ENCODE measurements at regions not wholly inside any gene's neighbourhood (a gene's known extent, or its start where the extent isn't known, plus 50 kb on each side); places are given as distances from the start of the nearest gene placed in this dataset.
"Not testable (repeated sequence)": the region's sequence is repeated elsewhere in the genome, so short reads cannot be mapped to it uniquely, and the experiment has no call there.

DNA sequence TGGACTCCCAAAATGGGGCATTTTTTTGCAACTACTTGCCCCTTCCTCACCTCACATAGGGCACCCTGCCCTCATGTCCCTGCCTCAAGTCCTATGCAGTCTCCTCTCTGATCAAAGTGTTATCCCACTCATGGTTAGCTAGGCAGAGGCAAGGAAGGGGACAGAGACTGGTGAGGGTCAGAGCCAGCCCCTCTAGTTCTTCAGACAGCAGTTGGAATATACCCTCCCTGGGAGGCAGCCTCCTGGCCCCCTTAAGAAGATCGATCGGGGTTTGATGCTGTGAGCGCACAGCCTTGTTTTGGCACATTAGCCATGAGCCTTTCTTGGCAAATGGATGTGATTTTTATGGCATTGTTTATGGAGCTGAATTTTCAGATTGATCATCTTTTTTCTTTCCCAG lies 436.9 kb downstream of the BUD13 start:
- DNase-seq, result no peak

DNA sequence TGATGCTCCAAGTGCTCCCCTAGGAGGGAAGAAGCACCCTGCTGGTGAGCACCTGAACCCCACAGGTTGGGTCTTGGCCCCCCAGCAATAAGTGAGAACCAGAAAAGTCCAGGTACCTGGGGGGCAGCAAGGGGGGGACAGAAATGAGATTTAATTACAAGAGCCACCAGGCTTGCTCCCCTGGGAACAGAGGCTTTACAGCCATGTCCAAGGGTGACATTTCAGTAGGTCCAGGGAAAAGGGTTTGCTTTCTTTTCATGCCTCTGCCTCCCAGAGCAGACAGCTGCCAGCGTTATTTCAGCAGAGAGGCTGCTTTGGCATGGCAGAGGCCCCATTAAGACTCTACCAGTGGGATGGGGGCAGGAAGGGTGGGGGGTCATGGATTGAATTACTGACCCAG lies 437.7 kb downstream of the BUD13 start:
- DNase-seq, result no peak

DNA sequence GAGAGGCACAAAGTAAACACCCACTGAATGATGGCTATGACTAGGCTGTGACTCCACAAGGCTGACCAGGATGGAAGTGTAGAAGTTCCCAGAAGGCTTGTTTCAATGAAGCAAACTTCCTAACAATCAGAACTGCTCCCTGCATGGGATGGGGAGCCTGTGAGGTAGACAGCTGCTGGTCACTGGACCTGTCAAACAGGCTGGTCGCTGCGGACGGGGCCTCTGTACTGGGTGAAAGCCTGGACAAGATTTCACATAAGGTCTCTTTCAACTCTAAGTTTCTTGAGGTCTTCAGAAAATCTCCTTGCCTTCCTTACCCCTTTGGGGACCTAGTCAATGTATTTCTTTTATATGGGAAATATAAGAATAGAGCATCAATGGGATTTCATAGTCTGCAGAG lies 438.2 kb downstream of the BUD13 start:
- no peak for DNase-seq

DNA sequence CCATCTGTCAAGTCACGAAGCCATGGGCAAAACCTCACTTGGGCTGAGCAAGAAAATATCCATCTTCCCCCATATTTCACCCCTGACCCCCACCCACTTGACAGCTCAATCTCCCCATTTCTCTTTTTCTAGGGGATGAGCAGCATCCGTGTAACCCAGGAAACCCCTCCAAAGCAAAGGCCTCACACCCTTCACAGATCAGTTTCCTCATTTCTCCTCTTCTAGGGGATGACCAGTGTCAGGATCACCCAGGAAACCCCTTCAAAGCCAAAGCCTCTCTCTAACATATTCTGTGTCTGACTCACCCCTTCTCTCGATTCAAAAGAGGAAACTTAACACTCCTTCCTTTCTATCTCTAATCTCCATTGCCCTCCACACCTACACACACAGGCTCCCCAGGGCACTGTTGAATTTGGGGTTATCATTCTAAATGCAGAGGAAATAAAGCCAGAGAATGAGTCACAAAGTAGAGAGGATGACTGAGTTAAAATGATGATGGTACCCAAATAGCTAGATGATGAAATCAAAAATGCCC lies 439.7 kb downstream of the BUD13 start:
- DNase-seq, result no peak

DNA sequence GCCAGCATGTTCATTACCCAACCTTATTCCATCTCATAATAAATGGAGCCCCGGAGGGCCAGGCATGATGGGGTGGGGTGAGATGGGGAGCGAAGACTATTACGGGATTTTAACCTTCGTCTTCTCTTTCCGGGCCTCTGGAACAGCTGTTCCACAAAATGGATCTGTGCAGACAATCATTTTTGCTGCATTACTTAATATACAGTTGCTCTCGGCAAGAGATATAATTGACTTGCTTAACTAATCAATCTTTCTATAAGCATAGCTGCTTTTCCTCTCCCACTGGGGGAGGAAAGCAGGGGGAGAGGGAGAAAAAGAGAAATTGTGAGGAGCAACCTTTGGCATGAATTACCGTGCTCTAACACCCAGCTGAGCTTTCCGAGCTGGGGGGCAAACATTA lies 440.4 kb downstream of the BUD13 start:
- DNase-seq, result no peak

DNA sequence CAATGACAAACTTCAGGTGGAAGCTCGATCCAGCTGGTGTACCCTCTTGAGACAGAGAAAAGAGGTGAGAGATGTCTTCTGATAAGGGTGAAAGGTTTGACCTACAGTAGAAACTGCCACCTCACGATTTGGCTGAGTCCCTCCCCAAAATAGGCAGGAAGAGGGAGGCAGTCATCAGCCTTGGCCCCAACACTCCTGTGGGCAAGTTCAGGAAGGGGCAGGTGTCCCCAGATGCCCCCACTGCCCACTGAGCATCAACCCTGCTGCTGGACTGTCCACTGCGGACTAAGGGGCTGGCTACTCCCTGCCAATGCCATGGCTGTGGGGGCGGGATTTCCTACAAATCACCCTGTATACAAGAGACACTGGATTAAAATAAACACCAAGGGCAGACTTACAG lies 441.4 kb downstream of the BUD13 start:
- DNase-seq, result no peak

DNA sequence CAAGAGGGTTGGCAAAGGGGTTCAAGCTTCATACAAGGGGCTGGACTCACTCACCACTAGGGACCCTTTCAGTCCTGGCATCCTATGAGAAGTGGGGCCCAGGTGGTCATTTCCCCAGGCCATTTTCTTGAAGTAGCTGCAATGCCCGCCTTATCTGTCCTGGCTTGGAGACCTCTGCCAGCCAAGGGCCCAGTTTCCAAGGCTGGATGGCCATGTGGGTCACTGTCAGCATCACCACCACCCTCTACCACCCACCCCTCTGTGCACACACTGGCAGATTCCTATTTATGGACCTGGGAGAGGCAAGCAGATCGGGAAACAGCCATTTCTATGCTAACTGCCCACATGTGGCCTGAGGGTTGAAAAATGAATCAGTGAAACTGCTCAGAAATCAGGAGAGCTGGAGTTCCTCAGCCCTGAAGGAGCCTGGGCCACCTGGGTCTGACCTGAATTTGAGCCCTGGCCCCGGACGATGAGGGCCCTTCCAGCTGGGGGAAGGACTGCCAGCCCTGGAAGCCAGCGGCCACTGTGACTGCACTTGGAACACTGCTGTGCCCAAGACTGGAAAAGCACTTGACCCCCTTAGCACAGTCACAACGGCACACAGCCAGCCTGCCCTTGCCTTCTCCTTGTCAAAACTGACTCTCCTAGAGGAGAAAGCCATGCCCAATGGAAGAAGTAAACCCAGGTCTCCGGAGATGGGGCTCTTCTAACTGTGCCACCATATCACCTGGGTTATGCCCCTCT lies 442.2 kb downstream of the BUD13 start:
- DNase-seq, result no peak

DNA sequence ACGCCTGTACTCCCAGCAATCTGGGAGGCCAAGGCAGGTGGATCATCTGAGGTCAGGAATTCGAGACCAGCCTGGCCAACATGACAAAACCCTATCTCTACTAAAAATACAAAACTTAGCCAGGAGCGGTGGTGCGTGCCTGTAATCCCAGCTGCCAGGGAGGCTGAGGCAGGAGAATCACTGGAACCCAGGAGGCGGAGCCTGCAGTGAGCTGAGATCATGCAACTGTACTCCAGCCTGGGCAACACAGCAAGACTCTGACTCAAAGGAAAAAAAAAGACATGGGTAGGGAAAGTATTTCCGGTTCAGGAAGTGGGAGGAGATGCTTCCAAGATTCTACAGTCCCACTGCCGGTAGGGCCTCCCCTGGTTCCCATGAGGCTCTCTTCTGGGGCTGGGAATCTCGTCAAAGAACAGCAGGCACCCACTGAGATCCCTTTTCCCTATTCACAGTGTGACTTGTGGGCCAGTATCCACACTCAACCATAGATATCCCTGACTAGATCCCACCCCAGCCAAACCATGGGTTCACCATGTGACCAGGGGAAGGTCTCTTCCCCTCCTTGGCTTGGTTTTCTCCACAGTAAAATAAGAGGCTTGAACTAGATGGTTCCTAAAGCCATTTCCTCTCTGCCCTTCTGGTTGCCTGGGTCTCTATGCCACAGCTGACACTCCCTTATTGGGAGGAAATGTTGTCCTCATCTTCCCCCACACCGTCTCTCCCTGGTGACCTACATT lies 443.3 kb downstream of the BUD13 start:
- DNase-seq, result no peak

DNA sequence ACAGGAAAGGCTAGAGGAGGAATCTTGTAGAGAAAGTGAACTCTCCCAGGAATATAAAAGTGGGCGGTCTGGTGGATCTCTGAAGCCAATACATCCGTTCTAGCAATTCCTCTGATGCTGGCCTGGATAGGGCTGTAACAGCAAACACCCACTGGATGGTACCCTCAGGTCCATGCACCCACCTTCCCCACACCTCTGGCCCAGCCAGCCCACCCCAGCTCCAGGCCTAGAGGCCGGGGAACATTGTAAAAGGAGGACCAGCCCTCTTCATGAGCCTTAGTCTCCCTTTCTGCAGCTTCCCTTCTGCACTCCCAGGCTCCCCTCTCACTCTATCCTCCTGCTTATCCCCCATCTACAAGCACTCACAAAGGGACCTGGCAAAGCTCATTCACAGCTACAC lies 443.9 kb downstream of the BUD13 start:
- no peak for DNase-seq

DNA sequence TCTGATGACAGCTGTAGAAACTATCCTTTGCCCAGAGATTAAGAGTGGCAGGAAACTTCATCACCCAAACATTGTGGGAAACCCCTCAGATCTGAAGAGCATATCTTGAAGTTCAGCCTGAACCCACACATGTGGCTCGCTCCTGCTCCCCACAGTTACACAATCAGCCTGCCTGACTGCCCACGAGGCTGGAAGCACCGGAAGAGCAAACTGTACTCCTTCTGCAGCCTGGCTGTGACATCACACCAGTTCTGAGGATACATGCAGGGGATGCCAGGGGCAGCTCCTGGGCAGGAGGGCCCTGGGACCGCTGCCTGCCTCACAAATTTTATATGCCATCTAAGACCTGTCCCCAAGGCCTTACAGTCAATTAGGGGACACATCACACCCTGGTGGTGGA lies 444.4 kb downstream of the BUD13 start:
- DNase-seq, result no peak

DNA sequence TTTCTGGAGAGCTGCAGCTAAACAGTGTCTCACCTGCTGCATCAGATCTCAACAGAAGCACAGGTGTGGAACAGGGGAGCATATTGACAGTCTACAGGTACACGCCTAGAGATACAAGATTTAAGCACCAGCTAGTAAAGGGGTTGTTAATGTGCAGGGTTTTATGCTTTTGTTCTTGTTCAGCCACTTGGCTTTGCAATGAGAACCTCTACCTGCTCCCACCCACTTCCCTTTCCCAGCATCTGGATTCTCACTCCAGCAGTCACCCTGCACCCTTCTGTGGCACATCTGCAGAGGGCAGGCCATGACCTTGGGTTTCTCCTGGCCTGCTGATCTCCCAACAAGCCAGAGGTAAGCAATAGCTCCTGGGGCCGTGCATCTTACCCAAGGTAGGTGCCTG lies 446.6 kb downstream of the BUD13 start:
- no peak for DNase-seq

DNA sequence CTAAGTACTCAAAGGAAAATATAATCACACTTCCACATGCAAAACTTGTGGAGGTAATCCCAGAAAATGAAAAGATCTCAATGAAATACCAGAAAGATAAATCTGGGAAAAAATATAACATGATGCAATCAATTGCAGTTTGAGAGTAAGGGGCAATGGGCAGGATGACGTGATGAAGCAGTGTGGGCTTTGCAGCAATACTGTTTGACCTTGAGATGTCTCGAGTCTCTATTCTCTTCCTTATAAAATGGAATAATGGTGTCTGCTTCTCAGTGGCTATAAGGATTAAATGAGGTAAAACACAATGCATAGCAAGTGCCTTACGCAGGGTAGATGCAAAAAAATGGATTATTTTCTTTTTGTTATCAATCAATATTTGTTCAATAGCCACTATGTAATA lies 447.5 kb downstream of the BUD13 start:
- DNase-seq, result no peak

DNA sequence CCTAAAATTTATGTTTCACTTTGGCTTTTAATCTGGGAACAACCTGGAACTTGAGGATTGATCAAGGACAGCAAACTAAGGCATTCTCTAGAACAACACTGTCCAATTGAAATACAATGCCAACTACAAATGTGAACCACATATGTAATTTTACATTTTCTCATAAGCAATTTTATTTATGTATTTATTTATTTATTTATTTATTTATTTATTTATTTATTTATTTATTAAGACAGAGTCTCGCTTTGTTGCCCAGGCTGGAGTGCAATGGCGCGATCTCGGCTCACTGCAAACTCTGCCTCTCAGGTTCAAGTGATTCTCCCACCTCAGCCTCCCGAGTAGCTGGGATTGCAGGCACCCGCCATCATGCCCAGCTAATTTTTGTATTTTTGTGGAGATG lies 448.7 kb downstream of the BUD13 start:
- not testable (repeated sequence) for DNase-seq

DNA sequence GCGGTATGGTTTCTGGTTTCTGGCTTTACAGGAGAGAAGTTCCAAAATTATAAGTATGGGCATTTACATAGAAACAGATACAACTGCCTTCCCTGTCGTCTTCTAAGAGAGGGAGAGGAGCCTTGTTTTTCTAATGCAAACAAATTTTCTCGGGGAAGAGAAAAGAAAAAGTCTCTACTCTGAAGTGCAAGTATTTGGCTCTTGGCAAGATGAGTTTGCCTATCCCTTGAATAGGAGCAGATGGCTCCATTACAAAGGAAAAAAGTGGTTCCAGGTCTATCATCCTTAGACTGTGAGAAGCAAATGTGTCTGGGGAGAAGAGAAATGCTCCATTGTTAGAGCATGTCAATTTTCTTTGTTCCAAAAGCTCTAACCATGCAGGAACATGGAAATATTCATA lies 455.6 kb downstream of the BUD13 start:
- no peak for DNase-seq

DNA sequence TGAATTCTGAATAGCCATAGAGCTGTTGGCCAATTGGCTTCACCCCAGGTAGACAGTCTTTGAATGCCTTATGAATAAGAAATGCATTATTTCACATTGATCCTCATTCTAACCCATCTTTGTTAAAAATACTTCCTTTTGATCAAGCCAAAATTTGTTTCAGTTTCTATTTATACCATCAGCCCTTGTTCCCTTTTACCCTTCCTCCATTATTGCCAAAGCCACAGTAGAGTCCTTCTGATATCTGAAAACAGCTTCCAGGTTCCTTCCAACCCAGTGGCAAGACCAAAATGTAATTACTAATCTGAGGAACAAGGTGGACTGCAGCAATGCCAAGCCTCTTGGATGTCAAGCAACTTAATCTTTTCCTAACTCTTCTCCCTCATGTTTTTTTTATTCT lies 458.8 kb downstream of the BUD13 start:
- DNase-seq, result no peak

DNA sequence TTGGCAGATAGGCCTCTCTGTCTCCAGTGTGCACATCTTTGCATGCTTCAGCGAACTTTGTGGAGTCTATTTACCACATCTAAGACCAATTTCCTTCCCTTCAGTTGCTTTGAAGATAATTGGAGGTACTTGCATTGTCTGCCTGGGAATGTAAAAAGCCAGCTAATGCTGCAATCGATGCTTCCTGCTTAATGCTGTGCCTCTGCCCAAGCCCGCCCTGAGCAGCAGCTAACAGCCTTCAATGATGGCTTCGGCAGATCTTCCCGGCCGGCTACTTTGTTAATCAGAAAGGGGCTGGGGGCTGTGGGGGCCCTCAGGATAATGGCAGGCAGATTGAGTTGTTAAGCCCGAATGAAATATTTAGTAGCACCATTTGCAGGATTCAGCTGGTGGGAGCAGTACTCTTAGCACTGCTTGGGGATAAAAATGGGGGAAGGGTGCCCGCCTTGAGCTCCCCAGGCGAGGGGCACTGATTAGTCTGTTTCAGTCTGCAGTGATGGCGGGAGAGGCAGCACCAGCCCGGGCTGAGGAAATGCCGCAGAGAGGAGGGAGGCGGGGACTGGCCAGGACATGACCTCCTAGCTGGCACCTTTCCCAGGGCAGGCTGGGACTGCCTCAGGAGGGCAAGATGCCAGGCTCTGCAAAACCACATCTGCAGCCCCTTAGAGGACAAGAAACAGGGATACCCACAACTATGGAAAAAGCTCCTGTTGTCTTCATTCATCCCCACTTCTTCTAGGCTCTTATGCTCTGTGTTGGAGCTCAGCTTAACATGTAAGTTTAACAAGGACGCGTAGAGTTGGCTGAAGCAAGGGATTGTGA lies 460.0 kb downstream of the BUD13 start:
- peak; percentile 21 for DNase-seq

DNA sequence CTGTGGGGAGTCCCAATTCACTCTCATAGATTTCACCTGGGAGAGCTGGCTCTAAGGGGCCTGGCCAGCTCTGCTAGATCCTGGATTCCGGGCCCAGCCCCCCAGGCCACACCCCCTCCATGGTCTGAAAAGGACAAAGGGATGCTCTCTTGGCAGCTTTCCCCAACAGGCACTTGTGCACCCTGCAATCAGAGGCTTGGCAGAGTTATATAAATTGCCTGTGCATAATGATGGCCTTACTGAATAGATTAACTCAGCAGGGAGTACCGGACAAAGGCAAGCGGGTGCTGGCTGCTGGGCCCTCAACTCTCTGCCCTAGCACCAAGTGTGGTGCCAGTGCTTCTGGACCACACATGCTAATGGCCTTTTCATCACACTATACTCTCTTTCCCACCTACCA lies 461.6 kb downstream of the BUD13 start:
- DNase-seq, result no peak

DNA sequence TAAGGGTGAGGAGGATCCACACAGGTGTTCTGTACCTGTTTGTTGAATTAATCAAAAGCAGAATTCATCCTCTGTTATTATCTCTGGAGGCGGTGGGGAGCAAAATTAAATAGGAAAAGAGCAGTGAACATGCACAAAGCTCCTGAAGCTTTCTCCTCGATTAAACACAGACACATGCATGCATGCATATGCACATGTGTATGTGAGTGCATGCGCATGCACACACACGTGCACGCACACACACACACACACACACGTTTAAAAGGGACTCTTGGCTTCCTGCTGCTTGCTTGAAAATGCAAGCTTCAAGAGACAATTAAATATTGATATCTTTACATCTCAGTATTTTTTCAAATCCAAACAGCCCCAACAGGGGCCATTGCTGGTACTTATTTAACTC lies 462.1 kb downstream of the BUD13 start:
- DNase-seq, result no peak

DNA sequence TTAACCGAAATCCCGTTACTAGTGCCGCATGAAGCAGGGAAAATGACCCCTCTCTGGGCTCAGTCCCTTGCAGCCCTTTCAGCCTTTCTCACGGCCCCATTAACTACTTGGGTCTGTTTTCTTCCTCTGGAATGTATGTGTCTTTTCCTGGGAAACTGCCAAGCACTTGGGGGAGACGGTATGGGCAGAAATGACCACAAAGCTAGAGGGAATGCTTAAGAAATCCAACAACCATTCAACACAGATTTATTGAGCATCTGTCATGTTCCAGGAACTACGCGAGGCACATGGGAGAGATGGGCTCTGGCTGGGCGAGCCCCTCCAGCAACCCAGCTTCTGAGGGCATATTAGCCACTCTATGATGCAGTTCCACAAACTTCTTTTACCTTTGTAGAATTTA lies 462.6 kb downstream of the BUD13 start:
- peak; percentile 42 for DNase-seq

DNA sequence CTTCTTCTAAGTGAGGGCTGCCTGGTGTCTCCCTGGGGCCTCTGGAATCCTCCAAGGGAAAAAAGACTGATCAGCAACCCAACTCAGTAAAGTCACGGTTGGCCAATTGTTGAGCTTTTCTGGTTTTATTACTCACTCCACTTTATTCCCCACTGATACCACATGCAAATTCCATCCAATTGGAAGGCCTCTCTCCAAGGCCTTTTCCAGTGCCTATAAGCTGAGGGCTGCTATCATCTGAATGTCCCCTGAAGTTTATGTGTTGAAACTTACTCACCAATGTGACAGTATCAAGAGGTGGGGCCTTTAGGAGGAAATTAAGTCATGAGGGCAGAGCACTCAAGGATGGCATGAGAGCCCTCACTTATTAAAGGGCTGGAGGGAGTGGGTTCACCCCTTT lies 463.3 kb downstream of the BUD13 start:
- no peak for DNase-seq

DNA sequence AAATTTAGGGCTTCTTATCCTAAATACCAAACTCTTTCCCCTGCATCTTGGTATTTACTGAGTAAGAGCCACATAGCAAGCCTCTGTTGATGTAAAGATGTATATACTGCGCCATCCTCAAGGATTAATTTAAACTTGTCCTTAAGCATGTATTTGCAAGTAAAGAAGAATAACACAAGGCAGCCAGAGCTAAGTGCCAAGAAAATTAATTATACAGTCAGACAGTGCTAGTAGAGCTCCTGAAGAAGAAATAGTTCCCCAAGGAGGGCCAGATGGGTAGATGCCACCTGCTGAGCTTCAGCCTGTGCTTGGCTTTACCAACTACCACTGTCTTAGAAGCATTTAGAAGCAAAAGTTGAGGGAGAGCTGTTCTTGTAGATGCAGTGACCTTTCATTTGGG lies 470.0 kb downstream of the BUD13 start:
- DNase-seq, result no peak

DNA sequence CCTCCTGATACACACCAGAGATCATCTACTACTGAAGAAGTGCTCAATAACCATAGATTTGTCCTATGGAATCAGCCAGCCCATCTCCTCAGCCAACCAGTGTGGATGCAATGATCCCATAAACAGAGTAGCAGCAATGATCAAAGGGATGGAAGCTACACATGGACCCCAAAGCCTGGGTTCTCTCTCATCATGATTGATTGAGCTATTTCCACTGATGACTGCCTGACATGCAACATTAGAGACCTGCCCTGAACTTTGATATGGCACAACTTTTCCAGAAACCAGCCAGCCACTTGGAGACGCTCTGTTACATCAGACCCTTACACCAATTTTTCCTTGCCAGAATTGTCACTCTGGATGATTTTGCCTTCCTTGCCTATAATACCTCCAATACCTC lies 471.6 kb downstream of the BUD13 start:
- DNase-seq, result no peak

DNA sequence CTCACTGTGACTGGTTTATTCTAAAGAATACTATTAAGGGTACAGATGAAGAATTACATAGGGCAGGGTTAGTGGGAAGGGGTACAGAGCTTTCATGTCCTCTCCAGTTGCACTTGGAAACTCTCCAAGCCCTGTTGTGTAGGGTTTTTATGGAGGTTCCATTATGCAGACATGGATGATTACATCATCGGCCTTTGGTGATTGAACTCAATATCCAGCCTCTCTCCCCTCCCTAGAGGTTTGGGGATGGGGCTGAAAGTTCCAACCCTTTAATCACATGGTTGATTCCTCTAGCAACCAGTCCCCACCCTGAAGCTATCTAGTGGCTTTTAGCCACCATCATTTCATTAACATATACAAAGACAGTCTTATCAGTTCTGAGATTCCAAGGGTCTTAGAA lies 472.6 kb downstream of the BUD13 start:
- DNase-seq, result no peak
